Gastrocnemius medialis (tissue), 4 donors: ENCODE measurements at regions not wholly inside any gene's neighbourhood (a gene's known extent, or its start where the extent isn't known, plus 50 kb on each side); places are given as distances from the start of the nearest gene placed in this dataset.

Experiments used
- CTCF ChIP-seq, 5 experiments: fragments of 450-650 bp in 3 of 5; fragments of 200-600 bp in 2 of 5; sonication (generic) in 2 of 5; IDR thresholded peaks in 4 of 5; conservative IDR thresholded peaks in 1 of 5; 1 replicate in 4 of 5; 2 replicates in 1 of 5; pipeline ENCODE4 v1.5.1; 2016 to 2019; ENCODE audit warnings: antibody characterized with exemption in 5 of 5, mild to moderate bottlenecking in 3 of 5, moderate library complexity in 3 of 5
- POLR2A ChIP-seq, 2 donors: fragments of 450-650 bp; IDR thresholded peaks; one replicate each; pipeline ENCODE4 v1.6.1; 2017; ENCODE audit warnings: antibody characterized with exemption in 2 of 2, mild to moderate bottlenecking in 2 of 2, moderate library complexity in 2 of 2

GRCh38 chr1:181326348-181326747 lies 157.0 kb upstream of the CACNA1E start:
- no peak for TF ChIP-seq CTCF (IDR thresholded peaks at IDR 0.05 in 4 of 5, conservative IDR thresholded peaks at IDR 0.05 in 1 of 5)
- no peak for TF ChIP-seq POLR2A (IDR thresholded peaks at IDR 0.05)
